HepG2 (cell line): ENCODE measurements at regions not wholly inside any gene's neighbourhood (a gene's known extent, or its start where the extent isn't known, plus 50 kb on each side); places are given as distances from the start of the nearest gene placed in this dataset.

Experiments
- ATAC-seq: fragments of 200-7000 bp; cut with Tn5 transposase; 3 replicates; pipeline ENCODE4 v1.9.1; 2020; ENCODE audit warnings: mild to moderate bottlenecking, moderate library complexity
- BruUV-seq: library from RNA; stranded (reverse); fragments of 400-500 nt; replicated peaks from 2 replicates; lab custom pipeline; 2021; lab: Mats Ljungman, UMichigan
- CTCF ChIA-PET: fragments of 300-600 bp; formaldehyde crosslinking; extraction: SDS; loops from one replicate; lab custom pipeline; 2021; ENCODE audit warnings: low total read pairs, inconsistent platforms, low intra/inter-chr PET ratio; lab: Yijun Ruan, JAX
- POLR2A ChIA-PET: fragments of 350-600 bp; sonication (Branson Sonifier 250); formaldehyde crosslinking; loops from one replicate; lab custom pipeline; 2020; ENCODE audit warnings: antibody characterized with exemption, inconsistent platforms; lab: Yijun Ruan, JAX
- DNase-seq: peaks from one replicate; pipeline ENCODE4 v3.0.0-alpha.2; 2015; ENCODE audit warnings: low spot score
- FAIRE-seq: peaks from 3 replicates; lab custom pipeline; 2011; peaks lifted over from hg19 to GRCh38; lab: Jason Lieb, UNC
- H2AFZ ChIP-seq: one replicate; pipeline ENCODE4 v1.6.1; 2011; ENCODE audit warnings: low read length, inconsistent platforms
- H3K27ac ChIP-seq: fragments of 300-600 bp; 3 replicates; pipeline ENCODE4 v1.8.0; 2011; ENCODE audit warnings: mixed run types, mild to moderate bottlenecking, mixed read lengths, low read length, inconsistent platforms; ENCODE audit not compliant: insufficient read depth; ENCODE audit errors: extremely low read length
- H3K27me3 ChIP-seq, 2 experiments: fragments of 200-600 bp in 1 of 2; 2 replicates in 1 of 2; 3 replicates in 1 of 2; pipeline versions ENCODE4 v1.6.0 to v1.8.0; 2011; ENCODE audit warnings: low read length in 2 of 2, mild to moderate bottlenecking in 2 of 2, moderate library complexity in 2 of 2, inconsistent platforms in 1 of 2; ENCODE audit not compliant: insufficient read depth in 2 of 2, control insufficient read depth in 1 of 2
- H3K36me3 ChIP-seq, 2 experiments: fragments of 200-600 bp in 1 of 2; replicated peaks in 1 of 2; 2 replicates in 1 of 2; 3 replicates in 1 of 2; pipeline versions ENCODE4 v1.5.1 to v1.8.0; 2011; ENCODE audit warnings: low read length in 2 of 2, inconsistent platforms in 1 of 2; ENCODE audit not compliant: insufficient read depth in 2 of 2, control insufficient read depth in 1 of 2
- H3K4me1 ChIP-seq: 2 replicates; pipeline ENCODE4 v1.5.1; 2012; ENCODE audit warnings: low read length, inconsistent platforms; ENCODE audit not compliant: insufficient read depth
- H3K4me2 ChIP-seq: 2 replicates; pipeline ENCODE4 v1.6.0; 2011; ENCODE audit warnings: low read depth, low read length, inconsistent platforms
- H3K4me3 ChIP-seq, 3 experiments: fragments of 200-600 bp in 1 of 3; sonication (generic), shearing (Covaris generic) in 1 of 3; replicated peaks in 1 of 3; 2 replicates each; pipeline ENCODE4 v1.5.1; 2011 to 2016; ENCODE audit warnings: low read length in 3 of 3, inconsistent platforms in 2 of 3, low read depth in 2 of 3, mild to moderate bottlenecking in 2 of 3, control low read depth in 1 of 3, mixed read lengths in 1 of 3; ENCODE audit not compliant: insufficient read depth in 1 of 3
- H3K79me2 ChIP-seq: one replicate; pipeline ENCODE4 v1.6.1; 2011; ENCODE audit warnings: low read length, inconsistent platforms; ENCODE audit not compliant: insufficient read depth
- H3K9ac ChIP-seq: 2 replicates; pipeline ENCODE4 v1.6.0; 2011; ENCODE audit warnings: mild to moderate bottlenecking, low read depth, low read length, inconsistent platforms; ENCODE audit not compliant: insufficient read depth
- H3K9me3 ChIP-seq: 2 replicates; pipeline ENCODE4 v1.5.1; 2012; ENCODE audit warnings: mild to moderate bottlenecking, low read length
- H4K20me1 ChIP-seq: 2 replicates; pipeline ENCODE4 v1.6.0; 2011; ENCODE audit warnings: inconsistent platforms, mild to moderate bottlenecking, low read length, moderate library complexity; ENCODE audit not compliant: insufficient read depth
- ARHGAP35 ChIP-seq: sonication (generic); formaldehyde crosslinking; IDR thresholded peaks from 2 replicates; pipeline ENCODE4 v1.9.0; 2022; ENCODE audit warnings: mild to moderate bottlenecking, inconsistent platforms, moderate library complexity, missing genetic modification reagents, borderline replicate concordance
- MIXL1 ChIP-seq: IDR thresholded peaks from 2 replicates; pipeline ENCODE4 v1.6.1; 2016
- MTF1 ChIP-seq: sonication (generic); formaldehyde crosslinking; IDR thresholded peaks from 2 replicates; pipeline ENCODE4 v1.5.0; 2020; ENCODE audit warnings: missing genetic modification reagents
- NR1H2 ChIP-seq: sonication (generic); formaldehyde crosslinking; IDR thresholded peaks from 2 replicates; pipeline ENCODE4 v1.8.1; 2022; ENCODE audit warnings: low read depth, missing genetic modification reagents, borderline replicate concordance
- RBM22 ChIP-seq: fragments of 200-400 bp; formaldehyde crosslinking; optimal IDR thresholded peaks from 2 replicates; pipeline ENCODE3; 2017; ENCODE audit warnings: mild to moderate bottlenecking, low read length, moderate library complexity
- RFX5 ChIP-seq: IDR thresholded peaks from 2 replicates; pipeline ENCODE4 v1.6.1; 2011; ENCODE audit warnings: low read depth, low read length, improper control_type of control experiment
- SMAD3 ChIP-seq: sonication (generic); formaldehyde crosslinking; IDR thresholded peaks from 2 replicates; pipeline ENCODE4 v1.4.0; 2020; ENCODE audit warnings: missing genetic modification reagents
- SMARCE1 ChIP-seq: fragments of 450-650 bp; IDR thresholded peaks from 2 replicates; pipeline ENCODE4 v1.6.1; 2017; ENCODE audit warnings: borderline replicate concordance
- THAP9 ChIP-seq: sonication (generic); formaldehyde crosslinking; IDR thresholded peaks from 2 replicates; pipeline ENCODE4; 2020; ENCODE audit warnings: missing genetic modification reagents, mild to moderate bottlenecking, borderline replicate concordance
- ZFY ChIP-seq: sonication (generic); formaldehyde crosslinking; IDR thresholded peaks from 2 replicates; pipeline ENCODE4 v1.4.0; 2020; ENCODE audit warnings: missing genetic modification reagents
- ZNF142 ChIP-seq: sonication (generic); formaldehyde crosslinking; IDR thresholded peaks from 2 replicates; pipeline ENCODE4 v1.4.0; 2020; ENCODE audit warnings: missing genetic modification reagents
- ZNF326 ChIP-seq: sonication (generic); formaldehyde crosslinking; IDR thresholded peaks from 2 replicates; pipeline ENCODE4 v1.4.0; 2020; ENCODE audit warnings: missing genetic modification reagents, borderline replicate concordance
- ZNF605 ChIP-seq: sonication (generic); formaldehyde crosslinking; IDR thresholded peaks from 2 replicates; pipeline ENCODE4 v1.8.0; 2022; ENCODE audit warnings: mild to moderate bottlenecking, missing genetic modification reagents
- ZNF660 ChIP-seq: sonication (generic); formaldehyde crosslinking; IDR thresholded peaks from 2 replicates; pipeline ENCODE4 v1.5.1; 2020; ENCODE audit warnings: mild to moderate bottlenecking, low read depth, missing genetic modification reagents, borderline replicate concordance
- ZNF83 ChIP-seq: sonication (generic); formaldehyde crosslinking; IDR thresholded peaks from 2 replicates; pipeline ENCODE4 v1.4.0; 2020; ENCODE audit warnings: missing genetic modification reagents, mild to moderate bottlenecking, borderline replicate concordance
- WGBS: methylation state at CpG from one replicate; pipeline ENCODE4 v1.1.6; 2017; ENCODE audit warnings: low lambda C conversion rate; 5-methylcytosine and 5-hydroxymethylcytosine counted together
- in situ Hi-C: cut with HindIII; loops from 2 replicates; pipeline ENCODE4 v1.10.0; 2017; ENCODE audit warnings: low pct_unique_long_range_greater_than_20kb; ENCODE audit not compliant: extremely low pct_ligation_motif_present
- intact Hi-C: fragments of 100-400 bp; cut with micrococcal nuclease; formaldehyde crosslinking; loops from one replicate; pipeline ENCODE4 v1.10.0; 2022; ENCODE audit not compliant: unreplicated experiment

GRCh38 chr10:105785721-105786120 lies 1144.6 kb downstream of the SORCS3 start (continued):
- TF ChIP-seq ZNF142 (CRISPR knock-in tag), result no peak
- TF ChIP-seq SMARCE1, result no peak

GRCh38 chr10:105783936-105784483 lies 1142.9 kb downstream of the SORCS3 start:
- H3K27me3 ChIP-seq, result no peaks in the 10 kb centered on the region
- H3K36me3 ChIP-seq, result no peaks in the 10 kb centered on the region
- H2AFZ ChIP-seq, result no peak overlapping the region
- H3K9ac ChIP-seq, result no peak overlapping the region
- H3K4me1 ChIP-seq, result no peaks in the 10 kb centered on the region
- in situ Hi-C loops, result no loop called here
- FAIRE-seq, result no peak
- H3K27ac ChIP-seq, result no peak overlapping the region
- intact Hi-C loops, result no loop called here
- no peaks in the 10 kb centered on the region for H3K79me2 ChIP-seq
- H4K20me1 ChIP-seq, result no peaks in the 10 kb centered on the region
- ATAC-seq, result no peak
- no TSS peak for BruUV-seq
- 10% methylated on average over 7 of the region's 7 CpGs for WGBS
- no peak overlapping the region for H3K4me3 ChIP-seq
- POLR2A ChIA-PET, result no interaction called here
- no peak overlapping the region for H3K4me2 ChIP-seq
- CTCF ChIA-PET, result no interaction called here
- no peak for DNase-seq
- peaks cover 53% of the 10 kb centered on the region for H3K9me3 ChIP-seq
- TF ChIP-seq ZNF605 (CRISPR knock-in tag) (no peak), MTF1 (CRISPR knock-in tag) (no peak), NR1H2 (CRISPR knock-in tag) (no peak), ZNF660 (CRISPR knock-in tag) (no peak), RBM22 (no peak), ZNF326 (CRISPR knock-in tag) (no peak), RFX5 (no peak), ARHGAP35 (CRISPR knock-in tag) (no peak), ZFY (CRISPR knock-in tag) (no peak), SMAD3 (CRISPR knock-in tag) (no peak), MIXL1 (no peak), THAP9 (CRISPR knock-in tag) (no peak), ZNF83 (no peak)
